OCI-LY1 (cell line): ENCODE measurements at regions not wholly inside any gene's neighbourhood (a gene's known extent, or its start where the extent isn't known, plus 50 kb on each side); places are given as distances from the start of the nearest gene placed in this dataset.

Source experiments
- H2AFZ ChIP-seq: fragments of 200-600 bp; sonication (generic), shearing (Covaris generic); 2 replicates; pipeline ENCODE4 v1.6.0; 2014; ENCODE audit warnings: antibody characterized with exemption, mild to moderate bottlenecking, low read length
- H3F3A ChIP-seq: fragments of 200-600 bp; sonication (generic), shearing (Covaris generic); 2 replicates; pipeline ENCODE4 v1.6.0; 2014; ENCODE audit warnings: mild to moderate bottlenecking, antibody characterized with exemption, low read length, moderate library complexity; ENCODE audit not compliant: insufficient read depth
- H3K27ac ChIP-seq: fragments of 200-600 bp; sonication (generic); 2 replicates; pipeline ENCODE4 v1.5.1; 2014; ENCODE audit warnings: low read length, mixed run types, mild to moderate bottlenecking, low read depth; ENCODE audit not compliant: poor library complexity, severe bottlenecking
- H3K27me3 ChIP-seq: fragments of 200-600 bp; sonication (generic); 2 replicates; pipeline ENCODE4 v1.6.0; 2014; ENCODE audit warnings: antibody characterized with exemption, mild to moderate bottlenecking, low read length, moderate library complexity; ENCODE audit not compliant: insufficient read depth
- H3K36me3 ChIP-seq: fragments of 200-600 bp; sonication (generic); 2 replicates; pipeline ENCODE4 v1.6.1; 2014; ENCODE audit warnings: mild to moderate bottlenecking, antibody characterized with exemption, low read length, moderate library complexity, mixed read lengths; ENCODE audit not compliant: insufficient read depth
- H3K4me1 ChIP-seq: fragments of 200-600 bp; sonication (generic); 2 replicates; pipeline ENCODE4 v1.5.1; 2014; ENCODE audit warnings: mild to moderate bottlenecking, low read length, moderate library complexity; ENCODE audit not compliant: insufficient read depth, severe bottlenecking
- H3K4me2 ChIP-seq: fragments of 200-600 bp; sonication (generic), shearing (Covaris generic); 2 replicates; pipeline ENCODE4 v1.6.1; 2014; ENCODE audit warnings: low read length
- H3K4me3 ChIP-seq: fragments of 200-600 bp; sonication (generic); 2 replicates; pipeline ENCODE4 v1.5.1; 2014; ENCODE audit warnings: low read length, low read depth, mild to moderate bottlenecking, mixed read lengths; ENCODE audit not compliant: poor library complexity, severe bottlenecking
- H3K79me2 ChIP-seq: fragments of 200-600 bp; shearing (Covaris generic); 2 replicates; pipeline ENCODE4 v1.6.1; 2016; ENCODE audit warnings: mixed run types, low read length, mixed read lengths; ENCODE audit not compliant: insufficient read depth
- H3K9ac ChIP-seq: fragments of 200-600 bp; sonication (generic), shearing (Covaris generic); 2 replicates; pipeline ENCODE4 v1.6.1; 2014; ENCODE audit warnings: mild to moderate bottlenecking, low read length, mixed read lengths
- H3K9me2 ChIP-seq: fragments of 200-600 bp; sonication (generic), shearing (Covaris generic); 2 replicates; pipeline ENCODE4 v1.6.1; 2014; ENCODE audit warnings: low read depth, mild to moderate bottlenecking, low read length, mixed read lengths
- H3K9me3 ChIP-seq: fragments of 200-600 bp; shearing (Covaris generic); 2 replicates; pipeline ENCODE4 v1.6.1; 2014; ENCODE audit warnings: low read length, mixed read lengths
- H4K20me1 ChIP-seq: fragments of 200-600 bp; sonication (generic), shearing (Covaris generic); 2 replicates; pipeline ENCODE4 v1.6.0; 2016; ENCODE audit warnings: mild to moderate bottlenecking, low read length; ENCODE audit not compliant: insufficient read depth
- CTCF ChIP-seq: fragments of 200-600 bp; sonication (generic), shearing (Covaris generic); IDR thresholded peaks from 2 replicates; pipeline ENCODE4 v1.5.1; 2017; ENCODE audit warnings: mild to moderate bottlenecking, antibody characterized with exemption, low read length, moderate library complexity, mixed read lengths
- EZH2 ChIP-seq: fragments of 200-600 bp; sonication (generic), shearing (Covaris generic); IDR thresholded peaks from 2 replicates; pipeline ENCODE4 v1.8.0; 2017; ENCODE audit warnings: borderline replicate concordance, mixed run types, mild to moderate bottlenecking, antibody characterized with exemption, low read length, moderate library complexity, mixed read lengths

GRCh38 chr13:76516586-76516985 is 369.6 kb downstream of the KCTD12 start:
- Histone ChIP-seq H3K4me1 (no peaks in the 10 kb centered on the region), H2AFZ (no peak overlapping the region), H3K9me3 (no peaks in the 10 kb centered on the region), H3K79me2 (no peaks in the 10 kb centered on the region), H3K9me2 (0 out of 2 replicates have a peak, but pooled peaks cover 2% of the 10 kb centered on the region), H3K27me3 (no peaks in the 10 kb centered on the region), H4K20me1 (no peaks in the 10 kb centered on the region), H3K27ac (no peak overlapping the region), H3K4me2 (no peak overlapping the region), H3K36me3 (no peaks in the 10 kb centered on the region), H3K4me3 (no peak overlapping the region), H3F3A (no peaks in the 10 kb centered on the region), H3K9ac (no peak overlapping the region)
- TF ChIP-seq CTCF (no peak), EZH2 (no peak)

- H3K27ac ChIP-seq, result no peak overlapping the region
- no peak overlapping the region for H3K4me2 ChIP-seq
- H2AFZ ChIP-seq, result no peak overlapping the region
Measured at GRCh38 chr13:76516013-76516412, 370.2 kb downstream of the KCTD12 start.

GRCh38 chr13:76512721-76513145 is 373.5 kb downstream of the KCTD12 start:
- TF ChIP-seq CTCF (no peak), EZH2 (no peak)
- Histone ChIP-seq H3K9me3 (no peaks in the 10 kb centered on the region), H3K79me2 (no peaks in the 10 kb centered on the region), H3K36me3 (no peaks in the 10 kb centered on the region), H3K4me3 (no peak overlapping the region), H2AFZ (no peak overlapping the region), H3K27me3 (no peaks in the 10 kb centered on the region), H3F3A (no peaks in the 10 kb centered on the region), H3K4me1 (no peaks in the 10 kb centered on the region), H3K9me2 (no peaks in the 10 kb centered on the region), H3K4me2 (no peak overlapping the region), H3K9ac (no peak overlapping the region), H3K27ac (no peak overlapping the region), H4K20me1 (no peaks in the 10 kb centered on the region)

More at GRCh38 chr13:76516013-76516412, 370.2 kb downstream of the KCTD12 start:
- Histone ChIP-seq H4K20me1 (no peaks in the 10 kb centered on the region), H3K4me1 (no peaks in the 10 kb centered on the region), H3K9me2 (0 out of 2 replicates have a peak, but pooled peaks cover 2% of the 10 kb centered on the region), H3K4me3 (no peak overlapping the region), H3K9me3 (no peaks in the 10 kb centered on the region), H3K9ac (no peak overlapping the region), H3K27me3 (no peaks in the 10 kb centered on the region), H3F3A (no peaks in the 10 kb centered on the region), H3K79me2 (no peaks in the 10 kb centered on the region), H3K36me3 (no peaks in the 10 kb centered on the region)
- TF ChIP-seq EZH2 (no peak), CTCF (no peak)
